B cell (primary cell): ENCODE measurements at regions not wholly inside any gene's neighbourhood (a gene's known extent, or its start where the extent isn't known, plus 50 kb on each side); places are given as distances from the start of the nearest gene placed in this dataset.
A peak's percentile ranks its signal among the peaks of the same experiment; 100 is the strongest.

Experiments used
- ATAC-seq: fragments of 200-7000 bp; cut with Tn5 transposase; one replicate; pipeline ENCODE4 v1.10.0; 2021; ENCODE audit warnings: low read depth, mild to moderate bottlenecking, moderate number of reproducible peaks, moderate library complexity
- CTCF ChIA-PET: fragments of 350-600 bp; sonication (Branson Sonifier 250); formaldehyde crosslinking; loops from one replicate; lab custom pipeline; 2021; ENCODE audit warnings: antibody characterized with exemption, inconsistent platforms; lab: Charles Lee
- POLR2A ChIA-PET: fragments of 350-600 bp; sonication (Branson Sonifier 250); formaldehyde crosslinking; loops from one replicate; lab custom pipeline; 2021; ENCODE audit warnings: antibody characterized with exemption; lab: Charles Lee
- DNase-seq: peaks from one replicate; pipeline ENCODE4 v3.0.0; 2013
- H2AFZ ChIP-seq: 2 replicates; pipeline ENCODE4 v1.6.1; 2012; ENCODE audit warnings: mild to moderate bottlenecking, low read depth, low read length; ENCODE audit not compliant: insufficient read depth, poor library complexity, severe bottlenecking
- H3K27ac ChIP-seq, 2 donors: 1 replicate in 1 of 2; 2 replicates in 1 of 2; pipeline ENCODE4 v1.5.1; 2012 to 2013; ENCODE audit warnings: low read length in 2 of 2, mild to moderate bottlenecking in 2 of 2, moderate library complexity in 1 of 2
- H3K27me3 ChIP-seq, 4 experiments: fragments of 200-600 bp in 1 of 4; sonication (generic) in 1 of 4; replicated peaks in 1 of 4; 1 replicate in 2 of 4; 2 replicates in 2 of 4; pipeline versions ENCODE4 v1.6.1 to v1.7.0; 2013 to 2016; ENCODE audit warnings: low read length in 3 of 4, mild to moderate bottlenecking in 2 of 4, mixed read lengths in 1 of 4, moderate library complexity in 1 of 4; ENCODE audit not compliant: insufficient read depth in 4 of 4, control insufficient read depth in 3 of 4; ENCODE audit errors: control extremely low read depth in 1 of 4
- H3K36me3 ChIP-seq, 2 experiments: replicated peaks in 1 of 2; 1 replicate in 1 of 2; 2 replicates in 1 of 2; pipeline versions ENCODE4 v1.6.1 to v1.7.1; 2013; ENCODE audit warnings: low read length in 1 of 2; ENCODE audit not compliant: insufficient read depth in 2 of 2, control insufficient read depth in 1 of 2; ENCODE audit errors: control extremely low read depth in 1 of 2, extremely low read depth in 1 of 2
- H3K4me1 ChIP-seq, 2 donors: fragments of 200-600 bp in 1 of 2; sonication (generic) in 1 of 2; 1 replicate in 1 of 2; 2 replicates in 1 of 2; pipeline versions ENCODE4 v1.5.1 to v1.6.1; 2013 to 2017; ENCODE audit warnings: low read length in 2 of 2; ENCODE audit not compliant: control insufficient read depth in 2 of 2, insufficient read depth in 2 of 2
- H3K4me2 ChIP-seq: replicated peaks from 2 replicates; pipeline ENCODE3; 2012; ENCODE audit warnings: mild to moderate bottlenecking, low read depth, low read length; ENCODE audit not compliant: poor library complexity, severe bottlenecking
- H3K4me3 ChIP-seq, 5 experiments: fragments of 200-600 bp in 1 of 5; sonication (generic) in 1 of 5; 1 replicate in 3 of 5; 2 replicates in 2 of 5; pipeline versions ENCODE4 v1.5.1 to v1.7.0; 2011 to 2016; ENCODE audit warnings: low read length in 4 of 5, mild to moderate bottlenecking in 4 of 5, low read depth in 2 of 5, control low read depth in 1 of 5, moderate library complexity in 1 of 5; ENCODE audit not compliant: insufficient read depth in 1 of 5; ENCODE audit errors: control extremely low read depth in 1 of 5, extremely low read depth in 1 of 5
- H3K79me2 ChIP-seq: fragments of 200-600 bp; sonication (generic); one replicate; pipeline ENCODE4 v1.6.0; 2016; ENCODE audit warnings: low read length; ENCODE audit not compliant: control insufficient read depth, insufficient read depth
- H3K9ac ChIP-seq: fragments of 200-600 bp; sonication (generic); 2 replicates; pipeline ENCODE4 v1.6.1; 2017; ENCODE audit warnings: mild to moderate bottlenecking, low read length, moderate library complexity
- H3K9me3 ChIP-seq, 3 donors: one replicate each; pipeline versions ENCODE4 v1.6.1 to v1.7.1; 2013; ENCODE audit warnings: low read length in 2 of 3; ENCODE audit not compliant: control insufficient read depth in 2 of 3, insufficient read depth in 1 of 3; ENCODE audit errors: control extremely low read depth in 1 of 3
- H4K20me1 ChIP-seq: 2 replicates; pipeline ENCODE4 v1.6.0; 2012; ENCODE audit warnings: mild to moderate bottlenecking, low read length; ENCODE audit not compliant: insufficient read depth, control insufficient read depth, poor library complexity, severe bottlenecking
- H3K27ac Mint-ChIP-seq: one replicate; pipeline ENCODE4 v1.8.0; 2021; ENCODE audit warnings: mixed read lengths
- H3K27me3 Mint-ChIP-seq: one replicate; pipeline ENCODE4 v1.8.0; 2021; ENCODE audit warnings: mixed read lengths
- H3K4me1 Mint-ChIP-seq: one replicate; pipeline ENCODE4 v1.8.0; 2021; ENCODE audit warnings: mixed read lengths
- H3K4me3 Mint-ChIP-seq: one replicate; pipeline ENCODE4 v1.8.0; 2021; ENCODE audit warnings: mixed read lengths
- H3K9me3 Mint-ChIP-seq: one replicate; pipeline ENCODE4 v1.8.0; 2022; ENCODE audit warnings: mixed read lengths; ENCODE audit not compliant: insufficient read depth
- EZH2 ChIP-seq: IDR thresholded peaks from 2 replicates; pipeline ENCODE4 v1.6.1; 2012; ENCODE audit warnings: borderline replicate concordance, low read depth, mild to moderate bottlenecking, moderate library complexity, low read length; ENCODE audit not compliant: insufficient read depth, poor library complexity, severe bottlenecking
- WGBS: methylation state at CpG from one replicate; pipeline ENCODE4 v1.1.5; 2013; ENCODE audit warnings: missing lambda C conversion rate; ENCODE audit not compliant: insufficient coverage; 5-methylcytosine and 5-hydroxymethylcytosine counted together
- intact Hi-C: fragments of 100-400 bp; cut with micrococcal nuclease; formaldehyde crosslinking; loops from one replicate; pipeline ENCODE4 v1.10.0; 2022
- TF ChIP-seq, protein P1 (sequence below): fragments of 200-600 bp; IDR thresholded peaks from one replicate; pipeline ENCODE4 v1.8.0; 2022; ENCODE audit warnings: antibody characterized with exemption, mild to moderate bottlenecking

DNA sequence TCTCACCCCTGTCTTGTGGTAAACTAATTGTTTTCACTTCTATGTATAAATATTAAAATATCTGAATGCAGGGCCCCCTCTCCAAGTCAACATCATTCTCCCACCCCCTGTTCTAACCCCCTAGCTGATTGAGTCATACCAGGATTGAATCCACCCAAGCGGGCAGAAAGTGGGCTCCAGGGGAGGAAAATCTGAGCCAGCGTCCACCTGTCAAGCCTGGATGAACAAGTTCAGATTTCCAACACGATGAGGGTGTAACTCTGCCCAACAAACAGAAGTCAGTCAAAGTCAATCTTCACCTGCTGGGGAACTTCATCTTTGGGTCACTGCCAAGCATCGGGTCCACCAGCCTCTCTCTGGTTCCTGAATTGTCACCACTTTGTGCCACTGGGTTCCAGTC is 162.9 kb upstream of the CELF2 start:
- H3K9me3 ChIP-seq: no peaks in the 10 kb centered on the region
- H3K36me3 ChIP-seq: no peaks in the 10 kb centered on the region
- WGBS: 66% methylated on average over 4 of the region's 4 CpGs
- ChIA-PET POLR2A (no interaction called here), CTCF (no interaction called here)
- ATAC-seq (no peak), DNase-seq (no peak)
- no peak overlapping the region for H3K27ac Mint-ChIP-seq
- no peak overlapping the region for H3K9ac ChIP-seq
- H3K4me1 Mint-ChIP-seq: peaks cover 4% of the 10 kb centered on the region
- no peak for TF ChIP-seq EZH2
- TF ChIP-seq, protein P1, sequence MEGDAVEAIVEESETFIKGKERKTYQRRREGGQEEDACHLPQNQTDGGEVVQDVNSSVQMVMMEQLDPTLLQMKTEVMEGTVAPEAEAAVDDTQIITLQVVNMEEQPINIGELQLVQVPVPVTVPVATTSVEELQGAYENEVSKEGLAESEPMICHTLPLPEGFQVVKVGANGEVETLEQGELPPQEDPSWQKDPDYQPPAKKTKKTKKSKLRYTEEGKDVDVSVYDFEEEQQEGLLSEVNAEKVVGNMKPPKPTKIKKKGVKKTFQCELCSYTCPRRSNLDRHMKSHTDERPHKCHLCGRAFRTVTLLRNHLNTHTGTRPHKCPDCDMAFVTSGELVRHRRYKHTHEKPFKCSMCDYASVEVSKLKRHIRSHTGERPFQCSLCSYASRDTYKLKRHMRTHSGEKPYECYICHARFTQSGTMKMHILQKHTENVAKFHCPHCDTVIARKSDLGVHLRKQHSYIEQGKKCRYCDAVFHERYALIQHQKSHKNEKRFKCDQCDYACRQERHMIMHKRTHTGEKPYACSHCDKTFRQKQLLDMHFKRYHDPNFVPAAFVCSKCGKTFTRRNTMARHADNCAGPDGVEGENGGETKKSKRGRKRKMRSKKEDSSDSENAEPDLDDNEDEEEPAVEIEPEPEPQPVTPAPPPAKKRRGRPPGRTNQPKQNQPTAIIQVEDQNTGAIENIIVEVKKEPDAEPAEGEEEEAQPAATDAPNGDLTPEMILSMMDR: no peak
- no peaks in the 10 kb centered on the region for H3K79me2 ChIP-seq
- no peaks in the 10 kb centered on the region for H3K4me1 ChIP-seq
- peaks cover 18% of the 10 kb centered on the region for H3K27me3 Mint-ChIP-seq
- no peak overlapping the region for H3K4me3 ChIP-seq
- no peak overlapping the region for H3K4me3 Mint-ChIP-seq
- H3K27ac ChIP-seq: no peak overlapping the region
- H3K4me2 ChIP-seq: no peak overlapping the region
- intact Hi-C loops: no loop called here
- H2AFZ ChIP-seq: no peak overlapping the region
- H4K20me1 ChIP-seq: no peaks in the 10 kb centered on the region
- H3K27me3 ChIP-seq: peaks cover 0 to 4% (median 0%) of the 10 kb centered on the region in 4 experiments
- H3K9me3 Mint-ChIP-seq: no peaks in the 10 kb centered on the region

DNA sequence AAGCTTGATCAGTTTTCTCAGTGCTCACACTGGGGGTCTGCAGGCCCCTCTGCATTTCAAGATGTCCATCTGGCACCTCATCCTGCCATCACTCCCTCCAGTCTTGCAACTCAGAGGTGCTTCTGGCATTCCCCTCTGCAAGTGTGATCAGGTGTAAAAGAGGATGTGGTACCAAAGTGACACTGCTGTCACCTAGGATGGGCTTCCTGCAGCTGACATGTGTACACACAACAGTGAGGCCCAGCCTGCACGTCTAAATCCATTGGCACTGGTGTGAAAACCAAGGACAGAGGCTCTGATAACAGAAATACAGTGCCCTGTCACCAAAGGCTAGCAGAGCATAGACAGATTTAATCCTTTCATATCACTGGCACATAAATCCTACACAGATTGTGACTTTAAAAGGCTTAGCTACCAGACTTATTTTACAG is 162.5 kb upstream of the CELF2 start:
- no peaks in the 10 kb centered on the region for H3K9me3 Mint-ChIP-seq
- Histone ChIP-seq H3K4me1 (no peaks in the 10 kb centered on the region), H3K4me2 (no peak overlapping the region), H3K27me3 (peaks cover 0 to 4% (median 0%) of the 10 kb centered on the region in 4 experiments), H3K36me3 (no peaks in the 10 kb centered on the region), H3K9me3 (no peaks in the 10 kb centered on the region), H3K9ac (no peak overlapping the region), H3K79me2 (no peaks in the 10 kb centered on the region), H3K27ac (no peak overlapping the region), H4K20me1 (no peaks in the 10 kb centered on the region), H3K4me3 (no peak overlapping the region), H2AFZ (no peak overlapping the region)
- no peak overlapping the region for H3K4me3 Mint-ChIP-seq
- peaks cover 4% of the 10 kb centered on the region for H3K4me1 Mint-ChIP-seq
- H3K27ac Mint-ChIP-seq: no peak overlapping the region
- TF ChIP-seq, protein P1: no peak
- ATAC-seq: no peak
- DNase-seq: peak; percentile 8
- H3K27me3 Mint-ChIP-seq: peaks cover 18% of the 10 kb centered on the region
- WGBS: 0% methylated on average over 1 of the region's 1 CpG
- CTCF ChIA-PET: no interaction called here
- intact Hi-C loops: no loop called here
- POLR2A ChIA-PET: no interaction called here
